ENCODE measurements at regions not wholly inside any gene's neighbourhood (a gene's known extent, or its start where the extent isn't known, plus 50 kb on each side); places are given as distances from the start of the nearest gene placed in this dataset.

DNA sequence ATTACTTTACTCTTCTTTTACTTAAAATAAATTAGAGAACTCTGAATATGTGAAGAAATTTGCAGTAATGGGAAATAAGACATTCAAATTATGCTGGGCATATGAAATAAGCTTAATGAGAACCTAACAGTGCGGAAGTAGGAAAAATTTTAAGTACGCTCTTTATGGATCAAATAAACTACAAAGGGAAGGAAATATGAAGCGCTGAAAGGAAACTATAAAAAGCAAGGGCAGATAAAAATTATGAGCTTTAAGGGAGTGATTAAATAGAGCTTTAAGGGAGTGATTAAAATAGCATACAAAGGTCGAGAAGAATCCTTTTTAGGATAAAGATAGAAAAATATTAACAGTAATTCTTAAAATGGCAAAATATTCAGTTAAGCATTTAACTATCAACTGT, 118.3 kb upstream of the AADACL2 start:
- Mint-ChIP-seq H3K9me3 (ENCODE audit: unreplicated experiment) (no peaks in the 10 kb centered on the region), H3K4me1 (ENCODE audit: unreplicated experiment) (no peaks in the 10 kb centered on the region), H3K4me3 (ENCODE audit: unreplicated experiment) (no peak overlapping the region), H3K27me3 (ENCODE audit: unreplicated experiment) (peaks cover 1% of the 10 kb centered on the region), H3K36me3 (ENCODE audit: low read depth, unreplicated experiment) (no peaks in the 10 kb centered on the region), H3K27ac (ENCODE audit: unreplicated experiment) (no peak overlapping the region)
- TF ChIP-seq CTCF (IDR thresholded peaks at IDR 0.05; ENCODE audit: unreplicated experiment): no peak
- no peak for DNase-seq (ENCODE audit: low spot score)

DNA sequence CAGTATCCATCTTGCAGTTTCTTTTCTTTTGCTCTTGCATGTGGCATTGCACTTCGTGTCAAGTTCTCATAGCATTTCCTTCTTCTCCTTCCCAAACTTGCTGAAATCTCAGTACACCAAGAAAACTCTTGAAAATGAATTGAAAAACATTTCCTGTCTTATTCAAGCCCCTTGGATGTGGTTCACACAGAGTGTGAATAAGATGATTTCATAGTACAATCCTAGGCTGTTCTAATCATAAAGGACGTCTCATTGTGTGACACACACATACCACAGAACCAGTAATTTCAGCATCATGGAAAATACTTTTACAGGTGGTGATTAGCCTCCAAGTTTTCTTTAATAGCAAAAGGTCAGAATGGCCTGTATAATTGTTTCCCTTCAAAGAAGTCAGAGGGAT, 121.6 kb upstream of the AADACL2 start:
- no peaks in the 10 kb centered on the region for H3K9me3 Mint-ChIP-seq (ENCODE audit: unreplicated experiment)
- no peak for DNase-seq (ENCODE audit: low spot score)
- H3K4me1 Mint-ChIP-seq (ENCODE audit: unreplicated experiment): peaks cover 3% of the 10 kb centered on the region
- H3K4me3 Mint-ChIP-seq (ENCODE audit: unreplicated experiment): no peak overlapping the region
- peaks cover 1% of the 10 kb centered on the region for H3K27me3 Mint-ChIP-seq (ENCODE audit: unreplicated experiment)
- H3K36me3 Mint-ChIP-seq (ENCODE audit: low read depth, unreplicated experiment): no peaks in the 10 kb centered on the region
- no peak for TF ChIP-seq CTCF (IDR thresholded peaks at IDR 0.05; ENCODE audit: unreplicated experiment)
- no peak overlapping the region for H3K27ac Mint-ChIP-seq (ENCODE audit: unreplicated experiment)

DNA sequence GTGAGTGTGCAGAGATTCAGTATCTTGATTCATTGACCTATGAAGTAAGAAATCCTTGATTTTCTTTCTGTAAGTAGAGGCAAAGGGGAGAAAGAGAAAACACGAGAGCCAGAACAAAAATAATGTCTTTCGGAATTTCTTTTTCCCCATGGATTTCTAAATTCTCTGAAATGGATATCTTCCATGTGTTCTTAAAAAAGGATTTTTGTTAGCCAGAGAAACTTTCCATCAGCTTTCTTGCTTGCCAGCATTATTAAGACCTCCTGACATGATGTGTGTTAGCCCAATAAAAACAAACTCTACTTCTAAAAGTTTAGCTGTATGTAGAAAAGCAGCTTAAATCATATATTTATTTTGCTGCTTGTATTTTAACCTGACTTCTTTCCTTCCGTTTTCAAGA, 122.3 kb upstream of the AADACL2 start:
- no peak overlapping the region for H3K4me3 Mint-ChIP-seq (ENCODE audit: unreplicated experiment)
- H3K9me3 Mint-ChIP-seq (ENCODE audit: unreplicated experiment): no peaks in the 10 kb centered on the region
- TF ChIP-seq CTCF (IDR thresholded peaks at IDR 0.05; ENCODE audit: unreplicated experiment): no peak

DNA sequence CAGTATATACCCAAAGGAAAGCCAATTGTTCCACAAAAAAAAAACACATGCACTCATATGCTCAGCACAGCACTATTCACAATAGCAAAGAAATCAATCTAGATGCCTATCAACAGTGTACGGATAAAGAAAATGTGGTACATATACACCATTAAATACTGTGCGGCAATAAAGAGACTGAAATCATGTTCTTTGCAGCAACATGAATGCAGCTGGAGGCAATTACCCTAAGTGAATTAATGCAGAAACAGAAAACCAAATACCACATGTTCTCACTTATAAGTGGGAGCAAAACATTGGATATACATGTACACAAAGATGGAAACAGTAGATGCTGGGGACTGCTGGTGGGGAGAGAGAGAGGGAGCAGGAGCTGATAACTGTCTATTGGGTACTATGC, 124.2 kb upstream of the AADACL2 start:
- Mint-ChIP-seq H3K36me3 (ENCODE audit: low read depth, unreplicated experiment) (no peaks in the 10 kb centered on the region), H3K27ac (ENCODE audit: unreplicated experiment) (no peak overlapping the region), H3K27me3 (ENCODE audit: unreplicated experiment) (peaks cover 1% of the 10 kb centered on the region), H3K4me1 (ENCODE audit: unreplicated experiment) (peaks cover 3% of the 10 kb centered on the region), H3K9me3 (ENCODE audit: unreplicated experiment) (no peaks in the 10 kb centered on the region), H3K4me3 (ENCODE audit: unreplicated experiment) (no peak overlapping the region)
- no peak for TF ChIP-seq CTCF (IDR thresholded peaks at IDR 0.05; ENCODE audit: unreplicated experiment)
- DNase-seq (ENCODE audit: low spot score): no peak

More for the DNA sequence above, 122.3 kb upstream of the AADACL2 start:
- Mint-ChIP-seq H3K27ac (ENCODE audit: unreplicated experiment) (no peak overlapping the region), H3K4me1 (ENCODE audit: unreplicated experiment) (peaks cover 3% of the 10 kb centered on the region), H3K36me3 (ENCODE audit: low read depth, unreplicated experiment) (no peaks in the 10 kb centered on the region), H3K27me3 (ENCODE audit: unreplicated experiment) (peaks cover 1% of the 10 kb centered on the region)
- DNase-seq (ENCODE audit: low spot score): no peak

DNA sequence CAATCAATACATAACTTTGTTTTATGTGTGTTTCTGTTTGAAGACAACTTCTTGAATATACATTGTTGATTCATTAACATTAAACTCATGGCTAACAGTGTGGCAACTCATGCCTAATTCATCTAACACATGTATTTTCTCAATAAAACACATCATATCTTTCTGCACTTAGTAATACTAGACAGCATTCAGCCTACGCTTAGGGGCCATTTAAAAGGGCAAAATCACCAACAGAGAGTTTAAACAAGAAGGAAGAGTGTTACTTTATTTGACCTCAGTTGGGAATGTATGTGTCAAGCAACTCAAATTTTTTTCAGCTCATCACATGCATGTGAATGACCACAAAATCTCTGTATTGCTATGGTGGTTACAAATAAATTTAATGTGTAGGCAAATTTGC, 128.8 kb upstream of the AADACL2 start:
- Mint-ChIP-seq H3K27me3 (ENCODE audit: unreplicated experiment) (no peaks in the 10 kb centered on the region), H3K36me3 (ENCODE audit: low read depth, unreplicated experiment) (no peaks in the 10 kb centered on the region), H3K4me3 (ENCODE audit: unreplicated experiment) (no peak overlapping the region), H3K4me1 (ENCODE audit: unreplicated experiment) (peaks cover 3% of the 10 kb centered on the region), H3K9me3 (ENCODE audit: unreplicated experiment) (no peaks in the 10 kb centered on the region), H3K27ac (ENCODE audit: unreplicated experiment) (no peak overlapping the region)
- TF ChIP-seq CTCF (IDR thresholded peaks at IDR 0.05; ENCODE audit: unreplicated experiment): no peak
- DNase-seq (ENCODE audit: low spot score): no peak

Data from endothelial cell (in vitro differentiated cells).